HG03135 (cell line): ENCODE measurements at regions not wholly inside any gene's neighbourhood (a gene's known extent, or its start where the extent isn't known, plus 50 kb on each side); places are given as distances from the start of the nearest gene placed in this dataset.
"Not testable (repeated sequence)": the region's sequence is repeated elsewhere in the genome, so short reads cannot be mapped to it uniquely, and the experiment has no call there.

Source experiments
- ATAC-seq: cut with Tn5 transposase; IDR thresholded peaks from one replicate; pipeline ENCODE4 v1.9.1; 2021; ENCODE audit warnings: mild to moderate bottlenecking, moderate library complexity; ENCODE audit not compliant: unreplicated experiment

GRCh38 chr5:43837091-43837490, 234.1 kb downstream of the NNT start:
- no peak for ATAC-seq

DNA sequence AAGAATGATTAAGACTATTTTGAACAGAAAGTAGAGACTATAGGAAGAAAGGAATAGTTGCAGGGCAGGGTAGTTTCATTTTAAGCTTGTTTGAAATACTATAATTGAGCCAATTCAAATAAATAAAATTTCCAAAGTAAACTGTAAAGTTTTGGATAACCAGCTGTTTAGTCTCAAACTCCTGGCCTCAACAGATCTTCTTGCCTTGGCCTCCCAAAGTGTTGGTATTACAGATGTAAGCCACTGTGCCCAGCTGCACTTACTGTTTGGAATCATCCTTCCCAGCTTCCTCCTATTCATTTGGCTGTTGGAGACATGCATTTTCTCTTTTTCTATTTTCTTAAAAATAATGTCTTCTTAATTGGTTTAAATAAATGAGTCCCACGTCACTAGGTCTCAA, 231.0 kb downstream of the NNT start:
- no peak for ATAC-seq

DNA sequence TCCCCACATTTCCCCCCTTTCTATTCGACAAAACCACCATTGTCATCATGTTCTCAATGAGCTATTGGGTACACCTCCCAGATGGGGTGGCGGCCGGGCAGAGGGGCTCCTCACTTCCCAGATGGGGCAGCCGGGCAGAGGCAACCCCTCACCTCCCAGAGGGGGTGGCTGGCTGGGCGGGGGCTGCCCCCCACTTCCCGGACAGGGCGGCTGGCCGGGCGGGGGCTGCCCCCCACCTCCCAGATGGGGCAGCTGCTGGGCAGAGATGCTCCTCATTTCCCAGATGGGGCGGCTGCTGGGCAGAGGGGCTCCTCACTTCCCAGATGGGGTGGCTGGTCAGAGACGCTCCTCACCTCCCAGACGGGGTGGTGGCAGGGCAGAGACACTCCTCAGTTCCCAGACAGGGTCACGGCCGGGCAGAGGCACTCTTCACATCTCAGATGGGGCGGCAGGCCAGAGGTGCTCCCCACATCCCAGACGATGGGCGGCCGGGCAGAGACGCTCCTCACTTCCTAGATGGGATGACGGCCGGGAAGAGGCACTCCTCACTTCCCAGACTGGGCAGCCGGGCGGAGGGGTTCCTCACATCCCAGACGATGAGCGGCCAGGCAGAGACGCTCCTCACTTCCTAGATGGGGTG, 221.5 kb downstream of the NNT start:
- ATAC-seq = not testable (repeated sequence)

GRCh38 chr5:43818394-43818793, 215.4 kb downstream of the NNT start:
- not testable (repeated sequence) for ATAC-seq

DNA sequence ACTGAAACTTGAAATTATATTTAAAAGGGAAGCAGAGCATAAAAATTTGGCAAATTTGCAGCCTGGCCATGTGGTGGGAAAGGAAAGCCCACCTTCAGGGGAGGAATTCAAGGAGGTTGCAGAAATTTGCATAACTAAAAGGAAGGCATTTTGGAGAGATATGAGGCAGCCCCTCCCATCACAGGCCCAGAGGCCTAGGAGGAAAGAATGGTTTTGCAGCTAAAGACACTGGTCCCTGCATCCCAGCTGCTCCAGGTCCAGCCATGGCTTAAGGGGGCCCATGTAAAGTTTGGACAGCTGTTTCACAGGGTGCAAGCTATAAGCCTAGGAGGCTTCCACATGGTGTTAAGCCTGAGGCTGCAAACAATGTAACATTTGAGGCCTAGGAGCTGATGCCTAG, 212.5 kb downstream of the NNT start:
- ATAC-seq = no peak

DNA sequence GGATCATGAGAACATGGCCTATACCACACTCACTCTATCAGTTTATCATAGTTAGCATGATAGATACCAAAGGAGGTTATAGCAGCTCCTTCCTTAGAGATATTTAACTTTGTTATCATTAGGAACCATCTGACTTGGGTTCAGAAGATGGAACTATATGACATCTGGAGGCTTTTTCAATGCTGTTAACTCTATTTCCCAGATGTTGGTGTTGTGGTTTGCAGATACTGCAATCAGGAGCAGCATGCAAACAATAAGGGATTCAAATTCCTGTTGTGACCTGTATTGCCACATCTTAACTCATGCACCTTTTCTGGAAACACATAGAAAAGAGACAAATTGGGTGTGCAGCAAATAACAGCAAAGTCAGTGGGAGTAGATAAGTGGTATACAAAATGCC, 201.7 kb downstream of the NNT start:
- ATAC-seq = no peak

DNA sequence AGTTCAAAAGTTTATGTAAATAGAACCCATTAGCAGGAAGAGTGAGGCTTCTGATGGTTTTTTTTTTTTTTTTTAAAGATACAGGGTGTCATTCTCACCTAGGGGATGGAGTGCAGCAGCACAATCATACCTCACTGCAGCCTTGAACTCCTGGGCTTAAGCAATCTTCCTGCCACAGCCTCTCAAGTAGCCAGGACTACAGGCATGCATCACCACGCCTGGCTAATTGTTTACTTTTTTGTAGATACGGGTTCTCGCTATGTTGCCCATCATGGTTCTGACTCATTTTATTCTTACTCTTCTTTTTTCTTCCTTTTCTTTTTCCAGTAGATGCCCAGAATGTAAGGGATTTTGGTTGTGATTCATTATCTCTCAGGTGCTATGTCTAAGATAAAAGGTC, 201.1 kb downstream of the NNT start:
- ATAC-seq = no peak

DNA sequence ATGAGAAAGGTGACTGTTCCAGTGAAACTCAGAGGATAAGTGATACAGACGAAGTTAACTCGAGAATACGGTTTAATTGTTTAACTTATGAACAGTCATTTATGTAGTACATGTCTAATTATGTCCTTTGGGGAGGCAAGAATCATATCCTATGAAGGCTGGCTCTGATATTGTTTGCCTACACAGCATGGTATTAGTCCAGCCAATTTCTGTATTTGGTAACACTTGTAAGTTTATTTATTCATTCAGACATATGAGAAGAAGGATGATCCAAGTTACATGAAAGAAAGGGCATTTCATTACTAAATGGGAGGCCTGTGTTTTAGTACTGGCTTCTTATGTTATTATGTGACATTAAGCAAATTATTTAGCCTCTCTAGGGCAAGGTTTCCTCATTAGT, 199.7 kb downstream of the NNT start:
- ATAC-seq = no peak

DNA sequence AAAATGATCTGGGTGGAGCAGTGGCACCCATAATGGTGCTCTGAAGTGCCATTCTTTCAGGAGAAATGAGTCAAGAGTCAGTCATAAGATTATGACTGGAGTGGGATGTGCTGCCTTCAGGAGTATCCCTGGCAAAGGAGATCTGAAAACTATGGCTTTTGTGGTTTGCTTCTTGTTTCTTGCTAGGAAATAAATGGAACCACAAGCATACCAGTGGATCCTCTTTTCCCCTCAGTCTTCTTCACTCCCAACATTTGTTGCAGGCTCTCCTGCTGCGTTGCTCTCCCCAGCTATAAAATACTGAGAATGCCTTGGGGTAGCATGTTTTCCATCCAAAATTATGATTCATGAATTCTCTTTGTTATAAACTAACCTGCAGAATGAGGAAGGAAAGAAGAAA, 199.1 kb downstream of the NNT start:
- ATAC-seq = no peak

- no peak for ATAC-seq
Observed at GRCh38 chr5:43798740-43799139, 195.8 kb downstream of the NNT start.

DNA sequence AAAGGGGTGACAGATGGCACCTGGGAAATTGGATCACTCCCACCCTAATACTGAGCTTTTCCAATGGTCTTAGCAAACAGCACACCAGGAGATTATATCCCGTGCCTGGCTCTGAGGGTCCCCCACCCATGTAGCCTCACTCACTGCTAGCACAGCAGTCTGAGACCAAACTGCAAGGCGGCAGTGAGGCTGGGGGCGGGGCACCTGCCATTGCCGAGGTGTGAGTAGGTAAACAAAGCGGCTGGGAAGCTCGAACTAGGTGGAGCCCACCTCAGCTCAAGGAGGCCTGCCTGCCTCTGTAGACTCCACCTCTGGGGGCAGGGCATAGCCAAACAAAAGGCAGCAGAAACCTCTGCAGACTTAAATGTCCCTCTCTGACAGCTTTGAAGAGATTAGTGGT, 188.9 kb downstream of the NNT start:
- ATAC-seq = not testable (repeated sequence)

DNA sequence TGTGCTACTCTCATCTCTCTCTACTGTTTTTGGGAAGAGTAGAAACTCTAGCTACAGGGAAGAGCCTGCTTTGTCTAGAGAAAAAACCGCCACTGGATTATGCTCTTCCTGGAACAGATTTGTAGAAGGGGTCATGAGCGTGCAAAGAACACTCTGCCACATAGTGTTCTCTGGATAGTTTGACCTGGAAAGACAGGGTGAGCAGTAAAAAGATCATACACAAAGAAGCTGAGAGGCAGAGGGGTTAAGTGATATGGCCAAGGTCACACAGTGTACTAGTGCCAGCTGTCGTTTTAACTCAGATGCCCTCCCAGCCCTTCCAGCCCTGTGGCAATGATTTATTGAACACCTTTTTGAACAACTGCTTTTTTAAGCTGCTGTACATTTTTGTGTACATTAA, 182.2 kb downstream of the NNT start:
- no peak for ATAC-seq

DNA sequence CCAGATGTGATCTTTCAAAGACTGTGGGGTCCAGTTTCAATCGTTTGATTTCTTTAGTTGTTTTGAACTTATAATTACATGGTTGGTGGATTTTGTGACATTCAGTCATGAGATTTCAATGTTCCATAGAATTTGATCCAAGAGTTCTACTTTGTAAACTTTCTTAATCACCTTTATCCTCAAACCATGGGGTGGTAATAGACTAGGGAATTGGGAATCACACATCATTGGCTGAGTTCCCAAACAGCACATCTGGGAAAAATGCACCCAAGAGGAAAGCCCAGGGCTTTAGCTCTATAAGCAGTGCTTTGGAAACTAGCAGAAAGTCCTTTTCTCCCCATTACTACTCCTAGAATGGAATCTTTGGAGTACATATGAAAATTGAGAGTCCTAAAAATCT, 177.6 kb downstream of the NNT start:
- no peak for ATAC-seq

GRCh38 chr5:43774881-43775399, 172.0 kb downstream of the NNT start:
- ATAC-seq = no peak

- ATAC-seq = no peak
Observed at GRCh38 chr5:43773478-43773844, 170.5 kb downstream of the NNT start.

DNA sequence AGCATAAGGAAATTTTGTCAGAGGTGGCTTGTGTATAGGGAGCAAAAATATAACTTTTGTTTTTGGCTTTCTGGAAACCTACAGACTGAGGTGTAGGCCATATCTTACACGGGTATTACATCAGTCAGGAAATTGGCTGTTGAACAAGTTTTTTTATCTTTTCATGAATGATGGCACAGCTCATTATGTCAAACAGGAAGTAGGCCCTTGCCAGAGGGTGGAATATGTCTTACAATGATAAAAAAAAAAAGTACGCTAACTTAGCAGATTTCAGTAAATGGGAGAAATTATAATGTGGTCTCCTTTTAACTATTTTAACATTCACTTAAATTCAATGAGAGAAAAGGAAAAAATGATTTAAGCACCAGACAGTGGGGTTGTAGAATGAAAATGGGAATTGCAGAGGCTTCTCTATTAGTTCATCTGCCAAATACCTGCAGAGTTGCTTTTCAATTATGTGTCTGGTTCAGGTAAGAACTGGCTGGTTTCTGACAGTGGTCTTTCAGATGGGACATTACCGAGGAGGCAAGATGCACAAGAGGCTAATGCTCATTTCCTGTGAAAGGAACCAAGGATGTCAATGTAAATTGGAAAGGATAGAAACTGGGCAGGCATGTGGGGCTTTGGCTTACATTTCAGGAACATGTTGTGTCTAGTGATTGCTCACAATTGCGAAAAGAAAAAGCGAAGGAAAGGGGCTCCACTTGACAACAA, 169.9 kb downstream of the NNT start:
- no peak for ATAC-seq

DNA sequence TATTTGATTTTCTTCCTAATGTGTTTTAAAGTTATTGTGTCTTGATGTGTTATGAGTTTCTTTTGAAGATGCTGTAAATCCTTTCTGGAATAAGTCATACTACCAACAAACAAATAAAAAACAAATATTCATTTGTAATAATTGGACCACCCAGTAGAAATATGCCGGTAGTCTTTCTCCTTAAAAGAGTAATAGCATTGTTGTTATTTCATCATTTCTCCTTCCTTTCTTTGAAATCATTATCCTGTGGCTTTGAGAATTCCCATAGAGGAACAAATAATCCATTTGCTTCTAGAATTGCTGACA, 169.4 kb downstream of the NNT start:
- ATAC-seq = no peak

DNA sequence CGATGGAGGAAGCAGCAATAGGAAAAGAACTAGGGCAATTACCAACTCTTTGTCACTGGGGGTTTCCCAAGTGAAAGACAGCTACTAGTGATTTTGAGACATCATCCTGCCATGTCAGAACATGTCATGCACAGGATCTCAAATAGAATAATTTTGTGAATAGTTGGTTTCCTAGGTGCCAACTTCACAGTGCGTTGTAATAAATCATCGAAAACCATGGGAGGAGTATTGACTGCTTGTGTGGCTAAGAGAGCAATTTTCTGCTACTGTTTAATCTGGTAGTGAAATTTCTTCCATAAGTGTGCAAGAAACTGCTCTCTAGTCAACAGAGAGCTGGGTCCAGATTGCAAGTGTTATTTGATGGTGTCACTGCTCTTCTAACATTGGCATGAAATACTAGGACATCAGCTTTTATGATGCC, 168.6 kb downstream of the NNT start:
- ATAC-seq = no peak

GRCh38 chr5:43769571-43770355, 166.8 kb downstream of the NNT start:
- no peak for ATAC-seq
